H1 (cell line): ENCODE measurements at regions not wholly inside any gene's neighbourhood (a gene's known extent, or its start where the extent isn't known, plus 50 kb on each side); places are given as distances from the start of the nearest gene placed in this dataset.

ENCODE experiments used
- CTCF ChIA-PET: fragments of 300-600 bp; sonication (Branson Sonifier 250); formaldehyde crosslinking; loops from one replicate; lab custom pipeline; 2021; ENCODE audit not compliant: partially characterized antibody; lab: Charles Lee
- POLR2A ChIA-PET: fragments of 300-600 bp; sonication (Branson Sonifier 250); formaldehyde crosslinking; loops from one replicate; lab custom pipeline; 2021; ENCODE audit warnings: inconsistent platforms; ENCODE audit not compliant: partially characterized antibody; lab: Charles Lee
- DNase-seq, 2 experiments: peaks; one replicate each; pipeline versions ENCODE4 v3.0.0 to v3.0.0-alpha.2; 2010 to 2022; ENCODE audit warnings: low spot score in 2 of 2, low read depth in 1 of 2, mixed read lengths in 1 of 2
- FAIRE-seq: peaks from 2 replicates; lab custom pipeline; 2011; peaks lifted over from hg19 to GRCh38; lab: Jason Lieb, UNC
- H2AFZ ChIP-seq: 2 replicates; pipeline ENCODE4 v1.8.1; 2012; ENCODE audit warnings: low read length, inconsistent platforms
- H2AK5ac ChIP-seq: 2 replicates; pipeline ENCODE4 v1.6.1; 2013; ENCODE audit warnings: low read depth, low read length
- H2BK120ac ChIP-seq: replicated peaks from 2 replicates; pipeline ENCODE3; 2013; ENCODE audit warnings: low read depth, low read length, inconsistent platforms
- H2BK12ac ChIP-seq: 2 replicates; pipeline ENCODE4 v1.6.1; 2013; ENCODE audit warnings: low read depth, low read length
- H2BK15ac ChIP-seq: 2 replicates; pipeline ENCODE4 v1.6.1; 2013; ENCODE audit warnings: low read length
- H2BK20ac ChIP-seq: 2 replicates; pipeline ENCODE4 v1.6.1; 2013; ENCODE audit warnings: low read length
- H2BK5ac ChIP-seq: 2 replicates; pipeline ENCODE4 v1.6.1; 2013; ENCODE audit warnings: low read depth, low read length
- H3K14ac ChIP-seq: 2 replicates; pipeline ENCODE4 v1.6.1; 2013; ENCODE audit warnings: inconsistent platforms; ENCODE audit not compliant: insufficient read length
- H3K18ac ChIP-seq: 2 replicates; pipeline ENCODE4 v1.6.1; 2013; ENCODE audit warnings: low read length; ENCODE audit errors: extremely low read depth
- H3K23ac ChIP-seq: 2 replicates; pipeline ENCODE4 v1.6.1; 2013; ENCODE audit warnings: inconsistent platforms; ENCODE audit not compliant: insufficient read length
- H3K23me2 ChIP-seq: 2 replicates; pipeline ENCODE4 v1.6.1; 2013; ENCODE audit warnings: low read depth, low read length
- H3K27ac ChIP-seq: 2 replicates; pipeline ENCODE4 v1.6.1; 2011; ENCODE audit warnings: low read depth, low read length, inconsistent platforms
- H3K27me3 ChIP-seq, 4 experiments: replicated peaks in 1 of 4; 1 replicate in 1 of 4; 2 replicates in 3 of 4; pipeline versions ENCODE4 v1.6.1 to v1.8.1; 2011 to 2013; ENCODE audit warnings: low read length in 3 of 4, mild to moderate bottlenecking in 3 of 4, inconsistent platforms in 2 of 4, mixed read lengths in 2 of 4, moderate library complexity in 1 of 4; ENCODE audit not compliant: control insufficient read depth in 3 of 4, insufficient read depth in 3 of 4; ENCODE audit errors: extremely low read depth in 1 of 4
- H3K36me3 ChIP-seq, 4 experiments: 2 replicates each; pipeline versions ENCODE4 v1.6.1 to v1.8.1; 2011 to 2013; ENCODE audit warnings: mild to moderate bottlenecking in 4 of 4, low read length in 3 of 4, moderate library complexity in 2 of 4, control low read depth in 1 of 4, inconsistent platforms in 1 of 4; ENCODE audit not compliant: insufficient read depth in 4 of 4, control insufficient read depth in 2 of 4
- H3K4ac ChIP-seq: replicated peaks from 2 replicates; pipeline ENCODE3; 2013; ENCODE audit warnings: low read length, low read depth, mixed read lengths, inconsistent platforms; ENCODE audit not compliant: insufficient read length
- H3K4me1 ChIP-seq, 4 experiments: replicated peaks in 1 of 4; 1 replicate in 1 of 4; 2 replicates in 3 of 4; pipeline versions ENCODE4 v1.6.1 to v1.8.1; 2011 to 2013; ENCODE audit warnings: low read length in 3 of 4, inconsistent platforms in 2 of 4, mixed read lengths in 1 of 4; ENCODE audit not compliant: insufficient read depth in 4 of 4, control insufficient read depth in 3 of 4
- H3K4me2 ChIP-seq, 2 experiments: 2 replicates each; pipeline versions ENCODE4 v1.6.1 to v1.8.1; 2011 to 2013; ENCODE audit warnings: low read depth in 2 of 2, low read length in 2 of 2, control low read depth in 1 of 2, inconsistent platforms in 1 of 2, mild to moderate bottlenecking in 1 of 2; ENCODE audit not compliant: insufficient read depth in 1 of 2
- H3K4me3 ChIP-seq, 4 experiments: fragments of 200-600, 300-600 bp in 1 of 4; sonication (generic), shearing (Covaris generic), sonication (Bioruptor Twin) in 1 of 4; 2 replicates each; pipeline versions ENCODE4 v1.5.1 to v1.8.1; 2011 to 2016; ENCODE audit warnings: low read length in 4 of 4, low read depth in 3 of 4, control low read depth in 2 of 4, inconsistent platforms in 2 of 4, mild to moderate bottlenecking in 2 of 4, mixed read lengths in 1 of 4, moderate library complexity in 1 of 4; ENCODE audit not compliant: insufficient read depth in 2 of 4; ENCODE audit errors: extremely low read depth in 1 of 4
- H3K56ac ChIP-seq: replicated peaks from 2 replicates; pipeline ENCODE3; 2013; ENCODE audit warnings: low read depth, mild to moderate bottlenecking, mixed read lengths, low read length, inconsistent platforms; ENCODE audit not compliant: insufficient read length
- H3K79me1 ChIP-seq: 2 replicates; pipeline ENCODE4 v1.6.1; 2013; ENCODE audit warnings: low read depth, low read length, control low read depth
- H3K79me2 ChIP-seq, 2 experiments: 2 replicates each; pipeline versions ENCODE4 v1.6.1 to v1.8.1; 2012 to 2013; ENCODE audit warnings: low read length in 2 of 2, mild to moderate bottlenecking in 2 of 2, inconsistent platforms in 1 of 2; ENCODE audit not compliant: insufficient read depth in 2 of 2, control insufficient read depth in 1 of 2
- H3K9ac ChIP-seq, 4 experiments: replicated peaks in 1 of 4; 1 replicate in 1 of 4; 2 replicates in 3 of 4; pipeline versions ENCODE4 v1.6.1 to v1.8.1; 2011 to 2013; ENCODE audit warnings: low read depth in 3 of 4, low read length in 3 of 4, control low read depth in 2 of 4, mild to moderate bottlenecking in 2 of 4, moderate library complexity in 2 of 4, inconsistent platforms in 1 of 4; ENCODE audit errors: extremely low read depth in 1 of 4
- H3K9me3 ChIP-seq, 2 experiments: 2 replicates each; pipeline versions ENCODE4 v1.6.1 to v1.8.1; 2012 to 2013; ENCODE audit warnings: mild to moderate bottlenecking in 2 of 2, moderate library complexity in 2 of 2, control low read depth in 1 of 2, inconsistent platforms in 1 of 2, low read depth in 1 of 2, low read length in 1 of 2, mixed read lengths in 1 of 2; ENCODE audit not compliant: insufficient read depth in 2 of 2
- H4K20me1 ChIP-seq, 2 experiments: replicated peaks in 1 of 2; 2 replicates each; pipeline versions ENCODE3 to v1.8.1; 2011 to 2013; ENCODE audit warnings: inconsistent platforms in 2 of 2, low read length in 2 of 2, mild to moderate bottlenecking in 1 of 2; ENCODE audit not compliant: insufficient read depth in 2 of 2, control insufficient read depth in 1 of 2
- H4K5ac ChIP-seq: 2 replicates; pipeline ENCODE4 v1.6.1; 2013; ENCODE audit warnings: low read length, low read depth, mixed read lengths, inconsistent platforms; ENCODE audit not compliant: insufficient read length
- H4K8ac ChIP-seq: 2 replicates; pipeline ENCODE4 v1.8.0; 2013; ENCODE audit warnings: mild to moderate bottlenecking, moderate library complexity, low read length, inconsistent platforms; ENCODE audit not compliant: insufficient read depth; ENCODE audit errors: extremely low read depth
- H4K91ac ChIP-seq: replicated peaks from 2 replicates; pipeline ENCODE3; 2013; ENCODE audit warnings: low read length, mixed read lengths, inconsistent platforms; ENCODE audit not compliant: insufficient read length
- FOSL1 ChIP-seq: IDR thresholded peaks from 2 replicates; pipeline ENCODE4 v1.6.1; 2011; ENCODE audit warnings: mild to moderate bottlenecking, low read depth, low read length, moderate library complexity; ENCODE audit not compliant: insufficient read depth
- WGBS, 2 experiments: shearing (Covaris generic) in 1 of 2; methylation state at CpG; one replicate each; pipeline versions ENCODE4 v1.1.6 to v1.1.7; 2013 to 2015; ENCODE audit warnings: low lambda C conversion rate in 2 of 2, mixed read lengths in 2 of 2, inconsistent platforms in 1 of 2, low coverage in 1 of 2, missing lambda C conversion rate in 1 of 2; ENCODE audit not compliant: insufficient replicate concordance in 2 of 2, insufficient coverage in 1 of 2, insufficient read length in 1 of 2; ENCODE audit errors: extremely low coverage in 1 of 2, missing lambda C conversion rate in 1 of 2; 5-methylcytosine and 5-hydroxymethylcytosine counted together

- H3K23ac ChIP-seq: no peak overlapping the region
- H4K91ac ChIP-seq: no peak overlapping the region
- no peaks in the 10 kb centered on the region for H3K23me2 ChIP-seq
- H4K20me1 ChIP-seq: no peaks in the 10 kb centered on the region
- no peak overlapping the region for H2BK5ac ChIP-seq
- H3K9me3 ChIP-seq: no peaks in the 10 kb centered on the region
- no peak overlapping the region for H3K4me2 ChIP-seq
- WGBS, 2 experiments: 94% methylated on average over 2 of the region's 2 CpGs; no CpG with 5 or more reads in 1 of the 2 experiments
- H2BK20ac ChIP-seq: no peak overlapping the region
- H3K36me3 ChIP-seq: no peaks in the 10 kb centered on the region
- CTCF ChIA-PET: interaction anchor here (0.6 to 3.3 kb wide), 13 partner anchors 10 to 472 kb away, joined by 3 to 11 read pairs (median 6); no protein-coding TSS in a partner anchor
- H3K9ac ChIP-seq: no peak overlapping the region
- POLR2A ChIA-PET: no interaction called here
- no peak overlapping the region for H3K4ac ChIP-seq
- no peak overlapping the region for H2BK120ac ChIP-seq
- H3K27ac ChIP-seq: no peak overlapping the region
- no peak for TF ChIP-seq FOSL1
- TF ChIP-seq, all 59 proteins: peak for 0
- Histone ChIP-seq H3K56ac (no peak overlapping the region), H3K4me1 (peaks cover 0 to 8% (median 4%) of the 10 kb centered on the region in 4 experiments; a peak in 5 of 7 replicates), H3K79me2 (no peaks in the 10 kb centered on the region), H4K8ac (no peak overlapping the region), H3K18ac (no peak overlapping the region), H2BK15ac (no peak overlapping the region), H3K14ac (no peak overlapping the region), H3K79me1 (no peaks in the 10 kb centered on the region), H3K4me3 (no peak overlapping the region), H3K27me3 (peaks cover 0 to 2% (median 0%) of the 10 kb centered on the region in 4 experiments; a peak in 1 of 7 replicates), H2AFZ (no peak overlapping the region), H4K5ac (no peak overlapping the region), H2BK12ac (no peak overlapping the region), H2AK5ac (no peak overlapping the region)
- FAIRE-seq: no peak
- no peak for DNase-seq
These were observed 243.4 kb downstream of the BMP7 start for GRCh38 chr20:57023007-57023406.
